Upper lobe of left lung (tissue), 6 donors: ENCODE measurements at regions not wholly inside any gene's neighbourhood (a gene's known extent, or its start where the extent isn't known, plus 50 kb on each side); places are given as distances from the start of the nearest gene placed in this dataset.
A peak's percentile ranks its signal among the peaks of the same experiment; 100 is the strongest.
"Not testable (repeated sequence)": the region's sequence is repeated elsewhere in the genome, so short reads cannot be mapped to it uniquely, and the experiment has no call there.

Source experiments
- ATAC-seq, 2 donors: fragments of 200-7000 bp; cut with Tn5 transposase; one replicate each; pipeline ENCODE4 v1.9.1; 2022; ENCODE audit warnings: mild to moderate bottlenecking in 2 of 2, moderate library complexity in 2 of 2; ENCODE audit not compliant: low FRiP score in 2 of 2
- DNase-seq, 2 donors: peaks; one replicate each; pipeline ENCODE4 v3.0.0-alpha.2; 2019 to 2020
- H3K27ac ChIP-seq, 4 donors: fragments of 200-600 bp; sonication (generic); one replicate each; pipeline ENCODE4 v1.5.1; 2016 to 2019
- H3K27me3 ChIP-seq, 4 donors: fragments of 200-600 bp; sonication (generic); one replicate each; pipeline ENCODE4 v1.5.1; 2017 to 2019
- H3K36me3 ChIP-seq, 4 donors: fragments of 200-600 bp; sonication (generic); one replicate each; pipeline ENCODE4 v1.5.1; 2016 to 2019
- H3K4me1 ChIP-seq, 4 donors: fragments of 200-600 bp; sonication (generic); one replicate each; pipeline ENCODE4 v1.5.1; 2018 to 2019
- H3K4me3 ChIP-seq, 4 donors: fragments of 200-600 bp; sonication (generic); one replicate each; pipeline ENCODE4 v1.5.1; 2017 to 2019; ENCODE audit warnings: mild to moderate bottlenecking in 2 of 4, moderate library complexity in 1 of 4
- H3K9me3 ChIP-seq, 4 donors: fragments of 200-600 bp; sonication (generic); one replicate each; pipeline ENCODE4 v1.5.1; 2018 to 2019
- CTCF ChIP-seq, 6 experiments: fragments of 450-650 bp in 4 of 6; fragments of 200-600 bp in 2 of 6; sonication (generic) in 2 of 6; IDR thresholded peaks; one replicate each; pipeline ENCODE4 v1.5.1; 2016 to 2019; ENCODE audit warnings: antibody characterized with exemption in 6 of 6
- EP300 ChIP-seq, 4 donors: sonication (generic); formaldehyde crosslinking; IDR thresholded peaks; one replicate each; pipeline ENCODE4 v1.5.1; 2017; ENCODE audit warnings: antibody characterized with exemption in 4 of 4, control low read depth in 2 of 4
- POLR2A ChIP-seq, 4 donors: fragments of 450-650 bp; IDR thresholded peaks; one replicate each; pipeline ENCODE4 v1.5.1; 2016 to 2017; ENCODE audit warnings: antibody characterized with exemption in 4 of 4, mild to moderate bottlenecking in 2 of 4
- POLR2AphosphoS5 ChIP-seq, 2 donors: sonication (generic); formaldehyde crosslinking; IDR thresholded peaks; one replicate each; pipeline ENCODE4 v1.5.1; 2017; ENCODE audit warnings: antibody characterized with exemption in 2 of 2
- WGBS, 2 donors: methylation state at CpG; one replicate each; pipeline ENCODE4 v1.1.5; 2017 to 2018; 5-methylcytosine and 5-hydroxymethylcytosine counted together
- donor health status: DM: no; HTN: no; CAD: no; lungs with moderate emphysema.
- donor health status: DM: no; HTN: yes; CAD: no; lungs with severe emphysema.

GRCh38 chr6:44020664-44021425 lies 106.4 kb downstream of the MRPL14 start:
- H3K27ac ChIP-seq: no peak overlapping the region
- no peaks in the 10 kb centered on the region for H3K27me3 ChIP-seq
- ATAC-seq (no peak), DNase-seq (no peak)
- no peaks in the 10 kb centered on the region for H3K4me1 ChIP-seq
- TF ChIP-seq CTCF (IDR thresholded peaks at IDR 0.05): no peak
- no peak for TF ChIP-seq POLR2A (IDR thresholded peaks at IDR 0.05)
- no peak for TF ChIP-seq EP300 (IDR thresholded peaks at IDR 0.05)
- TF ChIP-seq POLR2AphosphoS5 (IDR thresholded peaks at IDR 0.05): no peak
- H3K4me3 ChIP-seq: no peak overlapping the region
- WGBS, 2 donors: 94 to 95% methylated on average over 12 of the region's 12 CpGs
- H3K36me3 ChIP-seq: no peaks in the 10 kb centered on the region
- no peaks in the 10 kb centered on the region for H3K9me3 ChIP-seq

DNA sequence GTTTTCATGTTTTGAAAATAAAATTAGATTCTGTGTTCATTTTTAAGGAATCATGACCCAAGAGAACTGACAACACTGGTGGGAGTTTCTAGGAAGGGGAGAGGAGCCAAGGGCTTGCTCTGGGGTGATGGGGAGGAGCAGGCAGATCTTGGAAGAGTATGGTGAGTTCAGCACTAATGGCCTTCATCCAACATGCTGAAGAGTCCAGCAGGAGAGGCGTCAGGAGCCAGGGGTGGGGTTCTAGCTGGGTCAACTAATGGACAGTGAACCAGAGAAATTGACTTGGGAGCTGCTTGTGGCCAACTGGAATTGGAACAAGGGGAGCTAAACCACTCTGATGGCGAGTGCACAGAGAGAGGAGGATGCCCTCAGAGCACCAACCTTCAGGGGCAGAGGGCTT lies 107.1 kb downstream of the MRPL14 start:
- H3K36me3 ChIP-seq: no peaks in the 10 kb centered on the region
- no peak for TF ChIP-seq POLR2AphosphoS5 (IDR thresholded peaks at IDR 0.05)
- TF ChIP-seq POLR2A (IDR thresholded peaks at IDR 0.05): no peak
- no peak for TF ChIP-seq CTCF (IDR thresholded peaks at IDR 0.05)
- no peak for TF ChIP-seq EP300 (IDR thresholded peaks at IDR 0.05)
- no peaks in the 10 kb centered on the region for H3K9me3 ChIP-seq
- DNase-seq: no peak
- no peaks in the 10 kb centered on the region for H3K27me3 ChIP-seq
- H3K4me3 ChIP-seq: no peak overlapping the region
- WGBS, 2 donors: 63 to 71% methylated on average over 2 of the region's 2 CpGs
- ATAC-seq: peak in 1 of 2 donors; percentile 88
- H3K27ac ChIP-seq: no peak overlapping the region
- no peaks in the 10 kb centered on the region for H3K4me1 ChIP-seq

DNA sequence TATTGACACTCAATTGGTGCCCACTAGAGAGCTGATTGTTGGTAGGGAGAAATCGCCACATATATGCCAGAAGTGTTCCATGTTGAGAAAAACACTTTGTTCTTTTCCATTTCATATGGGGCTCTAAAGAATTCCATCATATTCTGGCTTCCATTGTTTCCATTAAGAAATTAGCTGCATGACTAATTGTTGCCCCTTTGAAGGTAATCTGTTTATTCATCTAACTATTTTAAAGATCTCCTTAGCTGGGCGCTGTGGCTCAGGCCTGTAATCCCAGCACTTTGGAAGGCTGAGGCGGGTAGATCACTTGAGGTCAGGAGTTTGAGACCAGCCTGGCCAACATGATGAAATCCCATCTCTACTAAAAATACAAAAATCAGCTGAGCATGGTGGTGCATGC lies 109.9 kb downstream of the MRPL14 start:
- H3K9me3 ChIP-seq, H3K4me1 ChIP-seq, H3K36me3 ChIP-seq, H3K27me3 ChIP-seq, H3K27ac ChIP-seq, DNase-seq, H3K4me3 ChIP-seq, ATAC-seq: not testable (repeated sequence)
- WGBS, 2 donors: 91 to 96% methylated on average over 3 of the region's 3 CpGs

- Histone ChIP-seq H3K4me3 (no peak overlapping the region), H3K27me3 (no peaks in the 10 kb centered on the region), H3K4me1 (no peaks in the 10 kb centered on the region), H3K27ac (no peak overlapping the region), H3K9me3 (peaks cover 0 to 4% (median 0%) of the 10 kb centered on the region in 4 donors), H3K36me3 (no peaks in the 10 kb centered on the region)
- TF ChIP-seq CTCF (IDR thresholded peaks at IDR 0.05) (no peak), POLR2AphosphoS5 (IDR thresholded peaks at IDR 0.05) (no peak), EP300 (IDR thresholded peaks at IDR 0.05) (no peak), POLR2A (IDR thresholded peaks at IDR 0.05) (no peak)
- no peak for DNase-seq
- 89 to 95% methylated on average over 5 of the region's 5 CpGs for WGBS, 2 donors
- no peak for ATAC-seq
Observed at GRCh38 chr6:44016131-44016870, 111.0 kb downstream of the MRPL14 start.

GRCh38 chr6:44012078-44012493 lies 115.2 kb downstream of the MRPL14 start:
- no peaks in the 10 kb centered on the region for H3K27me3 ChIP-seq
- no peaks in the 10 kb centered on the region for H3K4me1 ChIP-seq
- 34 to 55% methylated on average over 3 of the region's 3 CpGs for WGBS, 2 donors
- no peak overlapping the region for H3K4me3 ChIP-seq
- DNase-seq (peak in 1 of 2 donors; percentile 68), ATAC-seq (peak in 1 of 2 donors; percentile 39)
- H3K27ac ChIP-seq: no peak overlapping the region
- TF ChIP-seq CTCF (IDR thresholded peaks at IDR 0.05) (no peak), POLR2AphosphoS5 (IDR thresholded peaks at IDR 0.05) (peak; percentile 50 to 80)
- no peaks in the 10 kb centered on the region for H3K36me3 ChIP-seq
- H3K9me3 ChIP-seq: peaks cover 0 to 4% (median 0%) of the 10 kb centered on the region in 4 donors
